ENCODE measurements at regions not wholly inside any gene's neighbourhood (a gene's known extent, or its start where the extent isn't known, plus 50 kb on each side); places are given as distances from the start of the nearest gene placed in this dataset.

GRCh38 chr12:39044754-39045153, 139.4 kb upstream of the CPNE8 start:
- no peaks in the 10 kb centered on the region for H3K4me1 Mint-ChIP-seq
- ATAC-seq (no peak), DNase-seq (no peak)
- no peak overlapping the region for H3K27ac Mint-ChIP-seq
- H3K36me3 Mint-ChIP-seq (ENCODE audit: low read depth) = no peaks in the 10 kb centered on the region
- no peaks in the 10 kb centered on the region for H3K27me3 Mint-ChIP-seq
- H3K4me3 Mint-ChIP-seq = no peak overlapping the region
- H3K9me3 Mint-ChIP-seq = no peaks in the 10 kb centered on the region

- Mint-ChIP-seq H3K4me3 (no peak overlapping the region), H3K9me3 (no peaks in the 10 kb centered on the region), H3K4me1 (no peaks in the 10 kb centered on the region), H3K27ac (no peak overlapping the region), H3K36me3 (ENCODE audit: low read depth) (no peaks in the 10 kb centered on the region), H3K27me3 (no peaks in the 10 kb centered on the region)
- DNase-seq (no peak), ATAC-seq (no peak)
Measured at GRCh38 chr12:39043424-39043822, 138.0 kb upstream of the CPNE8 start.

GRCh38 chr12:39040275-39040674, 134.9 kb upstream of the CPNE8 start:
- H3K27me3 Mint-ChIP-seq = no peaks in the 10 kb centered on the region
- H3K27ac Mint-ChIP-seq = no peak overlapping the region
- ATAC-seq (no peak), DNase-seq (no peak)
- H3K36me3 Mint-ChIP-seq (ENCODE audit: low read depth) = no peaks in the 10 kb centered on the region
- H3K9me3 Mint-ChIP-seq = peaks cover 8% of the 10 kb centered on the region
- H3K4me1 Mint-ChIP-seq = no peaks in the 10 kb centered on the region
- H3K4me3 Mint-ChIP-seq = no peak overlapping the region

GRCh38 chr12:39037115-39037514, 131.7 kb upstream of the CPNE8 start:
- ATAC-seq (no peak), DNase-seq (no peak)
- peaks cover 8% of the 10 kb centered on the region for H3K9me3 Mint-ChIP-seq
- H3K27me3 Mint-ChIP-seq = no peaks in the 10 kb centered on the region
- no peak overlapping the region for H3K27ac Mint-ChIP-seq
- no peaks in the 10 kb centered on the region for H3K36me3 Mint-ChIP-seq (ENCODE audit: low read depth)
- H3K4me1 Mint-ChIP-seq = no peaks in the 10 kb centered on the region
- no peak overlapping the region for H3K4me3 Mint-ChIP-seq

GRCh38 chr12:39036105-39036504, 130.7 kb upstream of the CPNE8 start:
- ATAC-seq (no peak), DNase-seq (no peak)
- H3K4me1 Mint-ChIP-seq = no peaks in the 10 kb centered on the region
- no peaks in the 10 kb centered on the region for H3K27me3 Mint-ChIP-seq
- no peaks in the 10 kb centered on the region for H3K36me3 Mint-ChIP-seq (ENCODE audit: low read depth)
- peaks cover 8% of the 10 kb centered on the region for H3K9me3 Mint-ChIP-seq
- H3K27ac Mint-ChIP-seq = no peak overlapping the region
- H3K4me3 Mint-ChIP-seq = no peak overlapping the region

- no peak overlapping the region for H3K4me3 Mint-ChIP-seq
- no peaks in the 10 kb centered on the region for H3K27me3 Mint-ChIP-seq
- H3K36me3 Mint-ChIP-seq (ENCODE audit: low read depth) = no peaks in the 10 kb centered on the region
- no peak for ATAC-seq
- H3K4me1 Mint-ChIP-seq = no peaks in the 10 kb centered on the region
- H3K27ac Mint-ChIP-seq = no peak overlapping the region
- peaks cover 8% of the 10 kb centered on the region for H3K9me3 Mint-ChIP-seq
- DNase-seq = no peak
Measured at GRCh38 chr12:39033782-39034181, 128.4 kb upstream of the CPNE8 start.

GRCh38 chr12:39032448-39032847, 127.1 kb upstream of the CPNE8 start:
- H3K9me3 Mint-ChIP-seq = peaks cover 8% of the 10 kb centered on the region
- no peak for ATAC-seq
- no peak overlapping the region for H3K27ac Mint-ChIP-seq
- H3K36me3 Mint-ChIP-seq (ENCODE audit: low read depth) = no peaks in the 10 kb centered on the region
- H3K4me3 Mint-ChIP-seq = no peak overlapping the region
- no peaks in the 10 kb centered on the region for H3K27me3 Mint-ChIP-seq
- H3K4me1 Mint-ChIP-seq = no peaks in the 10 kb centered on the region
- DNase-seq = no peak

GRCh38 chr12:39032034-39032433, 126.6 kb upstream of the CPNE8 start:
- no peaks in the 10 kb centered on the region for H3K4me1 Mint-ChIP-seq
- H3K9me3 Mint-ChIP-seq = peaks cover 8% of the 10 kb centered on the region
- no peak for DNase-seq
- H3K27me3 Mint-ChIP-seq = no peaks in the 10 kb centered on the region
- no peak for ATAC-seq
- H3K36me3 Mint-ChIP-seq (ENCODE audit: low read depth) = no peaks in the 10 kb centered on the region
- no peak overlapping the region for H3K4me3 Mint-ChIP-seq
- no peak overlapping the region for H3K27ac Mint-ChIP-seq

- Mint-ChIP-seq H3K36me3 (ENCODE audit: low read depth) (no peaks in the 10 kb centered on the region), H3K9me3 (no peaks in the 10 kb centered on the region), H3K4me1 (no peaks in the 10 kb centered on the region), H3K27me3 (no peaks in the 10 kb centered on the region), H3K4me3 (no peak overlapping the region), H3K27ac (no peak overlapping the region)
- no peak for DNase-seq
- no peak for ATAC-seq
Measured at GRCh38 chr12:39028382-39028781, 123.0 kb upstream of the CPNE8 start.

- DNase-seq (no peak), ATAC-seq (no peak)
- no peaks in the 10 kb centered on the region for H3K36me3 Mint-ChIP-seq (ENCODE audit: low read depth)
- no peak overlapping the region for H3K27ac Mint-ChIP-seq
- H3K27me3 Mint-ChIP-seq = no peaks in the 10 kb centered on the region
- H3K4me3 Mint-ChIP-seq = no peak overlapping the region
- H3K9me3 Mint-ChIP-seq = no peaks in the 10 kb centered on the region
- no peaks in the 10 kb centered on the region for H3K4me1 Mint-ChIP-seq
Measured at GRCh38 chr12:39012870-39013269, 107.5 kb upstream of the CPNE8 start.

GRCh38 chr12:39011166-39011565, 105.8 kb upstream of the CPNE8 start:
- H3K4me1 Mint-ChIP-seq = no peaks in the 10 kb centered on the region
- H3K9me3 Mint-ChIP-seq = no peaks in the 10 kb centered on the region

GRCh38 chr12:39010406-39010805, 105.0 kb upstream of the CPNE8 start:
- Mint-ChIP-seq H3K4me3 (no peak overlapping the region), H3K4me1 (no peaks in the 10 kb centered on the region), H3K9me3 (no peaks in the 10 kb centered on the region), H3K36me3 (ENCODE audit: low read depth) (no peaks in the 10 kb centered on the region), H3K27ac (no peak overlapping the region), H3K27me3 (no peaks in the 10 kb centered on the region)
- no peak for DNase-seq
- no peak for ATAC-seq

More at GRCh38 chr12:39011166-39011565, 105.8 kb upstream of the CPNE8 start:
- Mint-ChIP-seq H3K27ac (no peak overlapping the region), H3K27me3 (no peaks in the 10 kb centered on the region), H3K36me3 (ENCODE audit: low read depth) (no peaks in the 10 kb centered on the region), H3K4me3 (no peak overlapping the region)
- DNase-seq (no peak), ATAC-seq (no peak)

GRCh38 chr12:39007619-39008018, 102.2 kb upstream of the CPNE8 start:
- H3K36me3 Mint-ChIP-seq (ENCODE audit: low read depth) = no peaks in the 10 kb centered on the region
- no peaks in the 10 kb centered on the region for H3K27me3 Mint-ChIP-seq
- H3K27ac Mint-ChIP-seq = no peak overlapping the region
- ATAC-seq (no peak), DNase-seq (no peak)
- H3K4me3 Mint-ChIP-seq = no peak overlapping the region
- no peaks in the 10 kb centered on the region for H3K9me3 Mint-ChIP-seq
- H3K4me1 Mint-ChIP-seq = no peaks in the 10 kb centered on the region

GRCh38 chr12:39006286-39006685, 100.9 kb upstream of the CPNE8 start:
- Mint-ChIP-seq H3K36me3 (ENCODE audit: low read depth) (no peaks in the 10 kb centered on the region), H3K9me3 (no peaks in the 10 kb centered on the region), H3K4me1 (no peaks in the 10 kb centered on the region), H3K27me3 (no peaks in the 10 kb centered on the region), H3K4me3 (no peak overlapping the region), H3K27ac (no peak overlapping the region)
- no peak for DNase-seq
- ATAC-seq = no peak

GRCh38 chr12:39005671-39006070, 100.3 kb upstream of the CPNE8 start:
- Mint-ChIP-seq H3K27me3 (no peaks in the 10 kb centered on the region), H3K27ac (no peak overlapping the region), H3K9me3 (no peaks in the 10 kb centered on the region), H3K4me3 (no peak overlapping the region), H3K36me3 (ENCODE audit: low read depth) (no peaks in the 10 kb centered on the region), H3K4me1 (no peaks in the 10 kb centered on the region)
- DNase-seq (no peak), ATAC-seq (no peak)

GRCh38 chr12:39003541-39004155, 98.3 kb upstream of the CPNE8 start:
- Mint-ChIP-seq H3K9me3 (no peaks in the 10 kb centered on the region), H3K36me3 (ENCODE audit: low read depth) (no peaks in the 10 kb centered on the region), H3K4me3 (no peak overlapping the region), H3K4me1 (no peaks in the 10 kb centered on the region), H3K27ac (no peak overlapping the region), H3K27me3 (no peaks in the 10 kb centered on the region)
- ATAC-seq = no peak
- no peak for DNase-seq

Measured in activated naive CD8-positive, alpha-beta T cell treated with anti-CD3 and anti-CD28 coated beads, Interleukin-2, amount 50 U/mL, for 24 hours (primary cell).